Globus pallidus (tissue), 1 donor: ENCODE measurements at regions not wholly inside any gene's neighbourhood (a gene's known extent, or its start where the extent isn't known, plus 50 kb on each side); places are given as distances from the start of the nearest gene placed in this dataset.

Source experiments
- DNase-seq: peaks from one replicate; pipeline ENCODE4 v3.0.0-alpha.2; 2015; ENCODE audit warnings: low spot score

DNA sequence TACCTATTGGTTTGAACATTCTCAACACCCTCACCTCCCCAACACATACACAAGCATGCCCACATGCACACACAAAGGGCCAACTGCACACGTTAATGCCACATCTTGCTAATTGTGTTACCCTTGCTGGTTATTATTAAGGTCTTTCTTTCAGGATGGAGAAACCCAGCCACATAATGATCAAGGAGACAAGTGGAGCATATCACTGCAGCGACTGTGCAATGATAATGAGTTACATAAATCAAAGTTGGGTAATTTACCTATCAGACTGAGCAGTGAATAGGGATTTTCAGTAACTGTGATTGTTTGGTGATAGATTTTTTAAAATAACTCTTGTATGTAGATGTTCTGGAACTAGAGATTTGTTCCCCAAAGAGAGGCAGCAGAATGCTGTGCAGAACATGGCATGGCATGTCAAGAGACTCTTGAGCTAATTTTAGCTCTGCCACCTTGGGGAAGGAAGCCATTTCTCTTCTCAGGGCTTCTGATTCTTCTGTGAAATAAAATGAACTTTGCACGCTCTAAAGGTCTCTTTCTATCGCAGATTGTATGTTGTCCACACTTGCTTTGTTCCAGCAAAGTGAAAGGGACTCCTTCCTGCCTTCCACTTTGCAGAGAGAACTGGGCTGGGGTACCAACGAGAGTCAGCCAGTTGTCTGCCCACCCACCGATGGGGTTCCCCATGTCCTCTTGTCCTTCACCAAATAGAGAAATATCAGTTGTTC, 126.0 kb upstream of the CAMK1G start:
- DNase-seq: no peak

DNA sequence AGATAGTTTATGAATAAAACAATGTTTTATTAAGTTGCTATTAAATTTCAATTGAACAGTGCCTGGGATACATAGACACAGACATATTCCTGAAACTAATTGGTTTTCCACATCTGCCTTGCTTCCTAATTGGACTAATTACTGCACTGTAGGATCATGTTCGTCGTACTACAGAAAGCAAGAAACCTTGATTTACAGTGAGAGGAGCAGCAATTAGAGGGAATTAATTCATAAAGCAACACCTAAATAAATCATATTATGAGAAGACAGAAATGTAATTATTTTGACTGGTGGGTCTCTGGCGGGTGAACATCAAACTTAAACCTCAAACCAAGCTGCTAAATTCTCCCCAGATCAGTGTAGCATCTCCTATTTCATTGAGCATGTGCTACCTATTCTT, 124.6 kb upstream of the CAMK1G start:
- no peak for DNase-seq

DNA sequence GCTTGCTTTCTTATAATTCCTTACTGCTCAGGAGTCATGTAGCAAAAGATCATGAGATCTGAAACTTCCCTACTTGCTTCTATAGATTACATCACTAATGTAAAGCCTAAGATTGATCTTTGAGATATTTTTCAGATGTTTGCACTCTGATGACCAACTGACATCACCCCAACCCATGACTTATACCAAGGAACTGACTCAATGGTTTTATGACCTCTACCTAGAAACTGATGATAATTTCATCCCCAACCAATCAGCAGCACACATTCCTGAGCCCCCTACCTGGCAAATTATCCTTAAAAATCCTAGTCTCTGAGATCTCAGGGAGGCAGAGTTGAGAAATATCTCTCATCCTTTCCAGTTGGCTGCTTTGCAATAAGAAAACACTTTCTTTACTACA, 122.3 kb upstream of the CAMK1G start:
- DNase-seq: no peak

DNA sequence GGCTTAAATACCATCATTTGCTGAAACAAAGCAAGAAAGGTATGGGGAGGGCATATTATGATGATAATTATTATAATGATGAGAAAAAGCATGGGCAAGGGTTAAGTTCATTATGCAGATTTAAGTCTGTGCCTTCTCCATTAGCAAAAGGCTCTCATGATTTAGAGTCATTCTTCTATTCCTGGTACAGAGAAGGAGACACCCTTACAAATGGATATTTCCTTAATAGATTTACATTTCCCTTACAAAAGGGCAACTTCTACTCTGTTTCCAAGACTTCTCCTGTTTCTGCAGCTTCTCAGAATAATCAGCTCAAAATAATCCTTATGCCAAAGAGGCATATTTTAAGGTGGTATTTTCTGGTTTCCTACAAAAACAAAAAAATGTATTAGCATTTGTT, 121.1 kb upstream of the CAMK1G start:
- no peak for DNase-seq

DNA sequence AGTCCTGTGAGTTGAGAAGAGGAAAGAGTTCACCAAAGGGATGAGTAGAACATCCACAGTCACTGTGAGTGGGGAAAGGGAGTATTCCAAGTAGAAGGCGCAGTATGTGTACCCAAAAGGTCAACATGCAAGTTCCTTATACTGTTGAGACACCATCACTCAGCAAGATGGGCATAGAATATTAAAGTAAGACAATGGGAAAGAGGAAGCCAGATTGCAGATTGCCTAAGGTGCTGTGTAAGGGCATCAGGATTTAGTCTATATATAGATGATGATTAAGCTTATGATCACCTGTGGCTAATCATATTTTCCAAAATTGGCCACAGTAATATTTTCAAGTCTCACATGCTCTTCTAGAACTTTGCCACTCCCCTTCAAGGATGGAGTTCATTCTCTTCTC, 120.1 kb upstream of the CAMK1G start:
- no peak for DNase-seq

DNA sequence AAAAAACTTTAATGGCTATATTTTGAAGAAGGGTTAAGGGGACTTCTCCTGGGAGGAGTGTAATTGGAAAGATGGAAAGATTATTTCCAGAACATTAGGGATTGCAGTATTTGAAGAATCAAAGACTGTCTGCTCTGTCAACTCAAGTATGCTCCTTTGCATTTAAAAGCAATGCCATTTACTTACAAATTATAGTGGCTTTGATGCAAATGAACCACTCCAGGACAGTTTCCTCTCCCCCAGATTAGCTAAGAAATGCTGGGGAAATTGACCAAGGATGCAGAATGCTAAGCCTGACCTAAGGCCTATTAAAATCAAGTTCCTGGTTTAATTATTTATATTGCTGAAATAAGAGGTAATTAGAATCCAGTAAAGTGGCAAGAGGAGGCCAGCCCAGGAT, 110.5 kb upstream of the CAMK1G start:
- DNase-seq: no peak

DNA sequence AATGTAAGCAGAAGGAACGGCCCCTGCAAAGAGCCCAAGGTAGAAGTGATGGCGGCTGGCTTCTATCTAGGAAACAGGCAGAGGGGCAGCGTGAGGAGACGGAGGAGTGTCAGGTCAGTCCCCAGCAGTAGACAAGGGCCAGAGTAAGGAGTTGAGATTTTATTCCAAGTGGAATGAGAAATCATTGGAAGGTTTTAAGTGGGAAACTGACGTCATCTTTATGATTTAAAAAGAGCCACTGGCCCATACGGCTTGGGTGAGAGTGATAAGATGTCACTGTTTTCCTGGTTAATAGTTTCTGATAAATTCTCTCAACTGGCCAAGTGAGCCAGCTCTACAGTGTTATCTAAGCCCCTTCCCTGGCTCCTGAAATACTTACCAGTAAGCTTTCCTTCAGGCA, 103.2 kb upstream of the CAMK1G start:
- no peak for DNase-seq

DNA sequence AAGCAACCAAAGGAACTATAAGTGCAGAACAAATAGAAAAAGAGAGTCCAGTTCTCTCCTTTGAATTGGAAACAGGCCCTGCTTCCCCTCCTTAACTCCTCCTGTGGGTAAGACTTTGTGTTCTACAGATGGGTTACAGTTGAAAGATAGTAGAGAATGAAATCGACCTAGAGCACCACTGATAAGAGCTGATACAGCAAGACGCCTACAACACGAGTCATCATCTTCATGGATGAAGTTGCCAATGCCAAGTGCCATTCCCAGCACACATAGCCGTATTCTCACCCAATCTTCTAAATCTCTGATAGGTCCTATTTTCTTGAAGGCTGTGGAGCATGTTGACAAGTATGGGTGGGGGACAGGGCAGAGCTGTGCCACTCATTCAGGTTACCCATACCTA, 99.8 kb upstream of the CAMK1G start:
- DNase-seq: no peak

DNA sequence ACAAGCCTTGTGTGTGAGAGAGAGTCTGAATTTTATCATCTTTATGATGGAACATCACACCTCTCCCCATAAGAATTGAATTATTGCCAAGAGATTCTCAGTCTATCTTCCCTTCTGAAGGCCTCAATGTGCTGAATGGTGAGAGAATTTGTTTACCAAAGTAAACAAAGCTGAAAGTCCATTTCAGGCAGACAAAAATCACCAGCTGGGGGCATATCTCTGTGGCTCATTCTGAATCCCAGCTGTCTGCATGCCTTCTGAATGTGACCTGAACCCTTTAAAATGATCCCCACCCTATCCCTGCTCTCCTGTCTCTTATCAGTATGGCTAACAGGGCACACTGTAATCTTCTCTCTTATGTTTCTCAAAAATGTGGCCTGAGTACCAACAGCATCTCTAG, 99.1 kb upstream of the CAMK1G start:
- DNase-seq: no peak

DNA sequence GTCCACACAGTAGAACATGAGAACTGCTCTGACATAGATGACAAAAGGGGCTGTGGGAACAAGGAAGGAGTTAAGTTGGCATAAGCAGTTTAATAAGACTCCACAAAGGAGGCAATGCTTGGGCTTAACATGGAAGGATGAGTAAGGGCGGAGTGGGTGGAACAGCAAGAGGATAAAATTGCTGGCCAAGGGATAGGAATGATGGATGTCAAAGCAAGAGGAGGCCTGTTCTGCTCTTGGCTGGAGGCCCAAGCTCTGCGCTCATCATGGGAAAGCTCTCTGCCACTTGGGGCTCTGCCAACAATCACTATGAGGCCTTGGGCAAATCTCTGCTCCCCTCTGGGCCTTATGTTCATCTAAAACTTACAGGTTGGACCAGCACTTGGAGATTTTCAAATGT, 98.3 kb upstream of the CAMK1G start:
- no peak for DNase-seq

DNA sequence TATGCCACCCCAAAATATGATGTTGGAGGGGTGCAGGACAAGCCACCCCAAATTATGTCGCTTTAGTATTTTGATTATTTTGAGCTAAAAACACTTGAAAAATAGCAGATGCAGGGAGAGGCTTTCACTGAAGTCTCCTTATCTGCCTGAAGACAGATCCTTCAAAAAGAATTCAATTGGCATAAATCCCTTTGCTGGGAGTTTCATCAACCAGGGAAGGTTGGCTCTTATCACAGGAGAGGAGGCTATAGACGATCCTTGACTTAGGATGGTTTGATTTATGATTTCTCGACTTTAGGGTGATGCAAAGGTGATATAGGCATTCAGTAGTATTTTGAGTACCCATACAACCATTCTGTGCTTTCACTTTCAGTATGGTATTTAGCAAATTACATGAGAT, 97.8 kb upstream of the CAMK1G start:
- DNase-seq: no peak

DNA sequence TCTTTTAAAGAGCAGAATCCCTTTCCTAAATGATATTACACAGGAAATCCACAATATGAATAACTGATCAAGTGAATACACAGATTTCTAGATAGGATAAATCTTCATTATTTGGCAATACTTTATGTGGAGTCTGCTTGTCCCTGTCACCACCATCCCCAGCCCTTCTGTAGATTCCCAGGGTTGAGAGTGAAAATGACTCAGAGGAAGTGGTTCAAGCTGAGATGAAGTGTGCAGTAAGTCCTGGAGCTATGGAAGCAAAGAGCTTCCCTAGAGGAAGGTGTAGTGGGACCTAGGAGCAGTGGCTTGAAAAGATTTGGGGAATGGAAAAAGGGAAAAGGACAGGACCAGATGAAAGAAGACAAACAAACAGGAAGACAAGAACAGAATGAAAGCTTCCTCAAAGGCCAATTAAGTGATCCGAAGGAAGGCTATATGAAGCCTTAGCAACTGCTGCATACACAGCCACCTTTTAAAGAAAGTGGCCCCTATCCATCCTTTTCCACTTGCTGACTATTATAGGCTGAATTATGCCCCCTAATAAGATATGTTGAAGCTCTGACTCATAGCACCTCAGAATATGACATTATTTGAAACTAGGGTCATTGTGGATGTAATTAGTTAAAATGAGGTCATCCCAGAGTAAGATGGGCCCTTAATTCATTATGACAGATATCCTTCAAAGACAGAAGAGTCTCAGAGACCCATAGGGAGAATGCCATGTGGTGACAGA, 96.5 kb upstream of the CAMK1G start:
- no peak for DNase-seq

DNA sequence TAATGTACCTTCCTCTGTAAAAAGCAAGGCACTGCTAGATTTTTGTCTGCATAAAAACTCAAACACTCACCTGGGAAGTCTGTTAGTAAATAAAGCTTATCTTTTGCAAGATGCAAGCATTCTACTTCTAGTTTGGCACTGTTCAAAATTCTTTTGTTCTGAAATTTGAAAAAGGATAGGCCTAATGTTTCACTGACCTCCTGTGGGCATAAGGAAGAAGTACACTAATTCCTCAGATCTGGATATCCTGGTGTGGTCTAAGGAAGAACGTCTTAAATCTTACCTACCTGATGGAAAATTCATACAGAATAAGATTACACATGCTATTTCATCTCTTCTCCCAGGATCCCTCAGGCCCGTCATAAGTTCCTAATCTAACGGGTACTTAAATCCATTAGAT, 93.5 kb upstream of the CAMK1G start:
- no peak for DNase-seq

DNA sequence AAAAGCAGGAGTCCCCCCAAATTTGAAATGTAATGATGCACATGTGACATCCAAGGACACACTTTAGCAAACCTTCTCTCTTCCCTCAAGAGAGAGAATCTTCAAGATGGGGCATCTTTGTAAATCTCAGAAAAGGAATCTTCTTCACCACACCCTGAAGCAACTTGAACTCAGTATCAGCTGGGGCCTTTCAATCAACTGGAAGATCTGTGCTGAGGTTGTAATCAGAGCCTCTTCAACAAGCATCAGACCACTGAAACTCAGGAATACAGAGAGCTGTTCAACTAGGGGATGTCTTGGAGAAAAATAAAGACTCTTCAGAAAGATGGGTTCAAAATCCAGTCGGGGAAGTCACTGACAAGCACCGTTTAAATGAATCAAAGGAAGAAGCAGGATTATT, 92.5 kb upstream of the CAMK1G start:
- DNase-seq: no peak

DNA sequence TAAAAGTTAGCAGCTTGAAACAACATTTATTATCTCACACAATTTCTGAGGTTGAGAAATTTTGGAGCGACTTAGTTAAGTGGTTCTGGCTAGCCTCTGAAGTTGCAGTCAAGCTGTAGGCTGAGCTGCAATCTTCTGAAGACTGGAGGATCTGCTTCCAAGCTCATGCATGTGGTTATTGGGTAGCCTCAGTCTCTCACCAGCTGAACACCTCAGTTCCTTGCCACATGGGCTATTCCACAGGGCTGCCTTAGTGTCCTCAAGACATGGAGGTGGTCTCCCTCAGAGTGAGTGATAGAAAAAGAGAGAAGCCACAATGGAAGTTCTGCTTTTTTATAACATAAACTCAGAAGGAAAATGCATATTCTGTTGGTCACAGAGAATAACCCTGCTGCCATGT, 92.0 kb upstream of the CAMK1G start:
- DNase-seq: no peak

DNA sequence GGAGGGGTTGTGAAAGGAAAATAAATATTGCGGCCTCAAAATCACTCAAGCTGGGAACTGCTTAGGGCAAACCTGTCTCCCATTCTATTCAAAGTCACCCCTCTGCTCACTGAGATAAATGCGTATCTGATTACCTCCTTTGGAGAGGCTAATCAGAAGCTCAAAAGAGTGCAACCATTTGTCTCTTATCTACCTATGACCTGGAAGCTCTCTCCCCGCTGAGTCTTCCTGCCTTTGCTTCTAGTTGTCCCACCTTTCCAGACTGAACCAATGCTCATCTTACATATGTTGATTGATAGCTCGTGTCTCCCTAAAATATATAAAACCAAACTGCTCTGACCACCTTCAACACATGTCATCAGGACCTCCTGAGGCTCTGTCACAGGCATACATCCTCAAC, 91.6 kb upstream of the CAMK1G start:
- DNase-seq: no peak

DNA sequence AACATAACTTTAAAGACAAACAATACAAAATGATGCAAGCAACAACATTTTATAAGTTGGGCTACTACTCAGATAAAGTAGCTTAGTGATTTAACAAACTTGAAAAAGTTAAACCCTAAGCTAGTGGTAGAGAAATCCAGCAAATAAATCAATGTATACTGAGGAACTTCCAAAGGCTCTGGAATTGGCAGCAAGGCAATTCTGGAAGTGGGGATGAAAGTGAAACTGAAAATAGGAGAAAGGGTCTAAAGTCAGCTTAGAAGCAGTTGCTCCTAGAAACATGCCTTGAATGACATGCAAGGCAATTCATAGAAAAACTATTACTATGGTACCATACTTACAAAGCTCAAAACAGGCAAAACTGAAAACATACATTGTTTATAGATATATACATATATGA, 90.0 kb upstream of the CAMK1G start:
- DNase-seq: no peak

DNA sequence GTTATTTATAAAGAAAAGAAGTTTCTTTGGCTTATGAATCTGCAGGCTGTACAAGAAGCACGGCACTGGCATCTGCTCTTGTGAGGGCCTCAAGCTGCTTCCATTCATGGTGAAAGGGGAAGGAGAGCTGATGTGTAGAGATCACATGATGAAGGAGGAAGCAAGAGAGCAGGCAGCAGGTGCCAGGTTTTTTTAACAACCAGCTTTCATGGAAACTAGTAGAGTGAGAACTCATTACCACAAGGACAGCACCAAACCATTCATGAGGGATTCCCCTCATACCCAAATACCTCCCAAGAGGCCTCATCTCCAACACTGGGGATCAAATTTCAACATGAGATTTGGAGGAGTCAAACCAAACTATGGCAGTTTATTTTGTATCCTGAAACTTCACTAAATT, 85.8 kb upstream of the CAMK1G start:
- DNase-seq: no peak

DNA sequence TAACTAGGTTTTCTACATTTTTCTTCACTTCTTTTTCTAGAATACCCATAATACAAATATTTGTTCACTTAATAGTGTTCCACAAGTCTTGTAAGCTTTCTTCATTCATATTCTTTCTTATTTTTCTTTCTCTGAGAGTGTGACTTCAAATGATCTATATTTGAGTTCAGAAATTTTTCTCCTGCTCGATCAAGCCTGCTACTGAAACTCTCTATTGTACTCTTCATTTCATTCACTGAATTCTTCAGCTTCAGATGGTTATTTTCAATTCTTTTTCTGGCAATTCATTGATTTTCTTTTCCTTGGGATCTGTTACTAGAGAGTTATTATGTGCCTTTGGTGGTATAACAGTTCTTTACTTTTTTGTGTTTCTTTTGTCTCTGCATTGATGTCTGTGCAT, 82.5 kb upstream of the CAMK1G start:
- no peak for DNase-seq

DNA sequence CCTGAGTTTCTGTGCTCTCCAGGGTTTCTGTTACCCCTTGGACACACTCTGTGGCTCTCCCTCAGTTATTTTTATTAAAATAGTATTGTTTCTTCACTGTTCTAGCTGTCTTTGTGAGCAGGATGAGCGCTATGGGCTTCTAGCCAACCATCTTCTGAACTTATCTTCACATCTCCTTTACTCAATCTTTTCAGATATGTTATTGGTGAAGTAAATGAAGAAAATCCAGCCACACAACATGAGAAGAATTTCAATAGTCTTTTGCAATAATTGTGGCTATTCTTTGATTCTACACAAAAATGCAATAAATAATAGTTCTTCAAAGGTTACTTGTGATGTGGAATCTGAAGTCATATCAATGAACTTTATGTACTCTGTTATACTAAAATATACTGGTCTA, 80.3 kb upstream of the CAMK1G start:
- DNase-seq: no peak

DNA sequence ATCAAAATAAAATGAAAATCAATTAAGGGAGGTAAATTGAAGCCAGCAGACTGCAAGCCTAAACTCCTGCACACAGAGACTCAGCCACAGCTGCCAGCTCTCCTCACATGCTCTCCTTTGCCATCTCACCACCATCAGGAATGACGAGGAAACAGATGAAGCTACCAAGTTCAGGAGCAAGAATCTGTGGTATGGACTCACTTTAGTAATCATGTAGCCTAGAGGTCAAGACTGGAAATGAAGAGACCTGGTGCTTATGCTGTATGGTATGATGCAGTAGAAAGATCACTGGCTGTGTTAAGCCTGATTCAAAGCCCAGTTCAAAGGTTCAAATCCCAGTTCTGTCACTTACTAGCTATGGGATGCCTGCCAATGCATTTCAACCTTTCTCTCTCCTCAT, 78.9 kb upstream of the CAMK1G start:
- no peak for DNase-seq

DNA sequence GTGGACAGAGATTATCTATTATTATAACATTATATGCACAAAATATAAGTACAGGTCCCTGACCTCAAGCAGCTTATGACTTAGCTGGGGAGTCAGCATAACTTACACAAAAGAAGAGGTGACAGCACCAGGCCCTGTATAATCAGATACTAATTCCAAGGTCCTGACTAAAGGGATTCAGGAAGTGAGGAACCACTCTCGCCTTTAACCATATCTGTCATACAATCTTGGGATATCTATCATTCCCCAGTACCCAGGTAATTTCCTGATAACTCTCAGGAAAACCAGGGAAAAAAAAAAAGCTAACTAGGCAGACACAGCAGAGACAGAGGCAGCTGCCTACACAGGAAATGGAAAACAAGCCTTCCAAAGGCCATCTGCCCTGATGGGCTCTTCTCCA, 78.5 kb upstream of the CAMK1G start:
- no peak for DNase-seq

DNA sequence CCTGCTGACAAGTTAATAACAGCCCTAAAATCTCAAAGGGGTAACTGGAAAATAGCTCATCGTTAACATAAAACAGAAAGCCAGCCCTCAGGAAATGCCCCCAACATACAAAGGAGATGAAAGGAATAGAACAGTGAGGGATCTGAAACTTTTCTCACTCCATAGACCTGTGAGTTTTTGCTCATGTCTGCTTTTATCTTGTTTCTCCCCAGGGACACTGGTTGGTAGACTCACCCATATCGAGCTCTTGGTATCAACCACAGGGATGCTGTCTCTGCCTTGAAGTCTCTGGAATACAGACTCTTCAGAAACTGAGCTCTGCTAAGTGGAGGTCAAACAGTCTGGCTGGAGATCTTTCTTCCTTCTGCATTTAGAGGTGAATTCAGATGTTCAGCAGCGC, 77.4 kb upstream of the CAMK1G start:
- DNase-seq: no peak

DNA sequence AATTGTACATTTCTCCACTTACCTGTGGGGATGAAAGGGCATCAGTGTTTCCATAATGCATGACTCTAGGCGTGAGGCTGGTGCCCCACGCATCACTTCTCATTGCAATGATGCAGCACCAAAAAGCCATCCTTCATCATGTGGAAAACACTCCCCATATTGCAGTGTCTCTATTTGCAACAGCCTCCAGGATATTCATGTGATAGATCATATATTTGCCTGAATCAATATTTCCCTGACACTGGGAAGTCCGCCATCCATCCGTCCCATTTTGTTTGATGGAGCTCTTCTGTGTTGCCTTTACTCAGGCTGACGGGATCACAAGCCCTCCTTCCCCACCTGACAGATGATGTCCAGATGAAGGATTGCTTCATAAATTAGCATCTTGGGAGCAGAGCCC, 74.5 kb upstream of the CAMK1G start:
- no peak for DNase-seq
